GM12874 (cell line): ENCODE measurements at regions not wholly inside any gene's neighbourhood (a gene's known extent, or its start where the extent isn't known, plus 50 kb on each side); places are given as distances from the start of the nearest gene placed in this dataset.

Experiments
- CTCF ChIP-seq: IDR thresholded peaks from 2 replicates; pipeline ENCODE4 v1.5.1; 2011; ENCODE audit warnings: low read depth, mild to moderate bottlenecking, control low read depth, low read length, moderate library complexity; ENCODE audit not compliant: insufficient read depth

- TF ChIP-seq CTCF = no peak
These were observed 172.4 kb upstream of the STK32A start for GRCh38 chr5:147062427-147062826.

GRCh38 chr5:147063943-147064342, 170.9 kb upstream of the STK32A start:
- no peak for TF ChIP-seq CTCF

- TF ChIP-seq CTCF = no peak
These were observed 169.8 kb upstream of the STK32A start for GRCh38 chr5:147065071-147065470.

- TF ChIP-seq CTCF = no peak
These were observed 165.8 kb upstream of the STK32A start for GRCh38 chr5:147068998-147069397.

GRCh38 chr5:147072622-147073021, 162.2 kb upstream of the STK32A start:
- TF ChIP-seq CTCF = no peak

- no peak for TF ChIP-seq CTCF
These were observed 161.7 kb upstream of the STK32A start for GRCh38 chr5:147073098-147073497.

- no peak for TF ChIP-seq CTCF
These were observed 159.6 kb upstream of the STK32A start for GRCh38 chr5:147075187-147075586.

- TF ChIP-seq CTCF = no peak
These were observed 154.4 kb upstream of the STK32A start for GRCh38 chr5:147080391-147080790.
